NOMO-1 treated with DMSO at 0.1 percent for 48 hours (cell line): ENCODE measurements at regions not wholly inside any gene's neighbourhood (a gene's known extent, or its start where the extent isn't known, plus 50 kb on each side); places are given as distances from the start of the nearest gene placed in this dataset.

Source experiments
- DNase-seq: peaks from one replicate; lab custom pipeline; 2025; ENCODE audit not compliant: unreplicated experiment; lab: John Stamatoyannopoulos, UW

DNA sequence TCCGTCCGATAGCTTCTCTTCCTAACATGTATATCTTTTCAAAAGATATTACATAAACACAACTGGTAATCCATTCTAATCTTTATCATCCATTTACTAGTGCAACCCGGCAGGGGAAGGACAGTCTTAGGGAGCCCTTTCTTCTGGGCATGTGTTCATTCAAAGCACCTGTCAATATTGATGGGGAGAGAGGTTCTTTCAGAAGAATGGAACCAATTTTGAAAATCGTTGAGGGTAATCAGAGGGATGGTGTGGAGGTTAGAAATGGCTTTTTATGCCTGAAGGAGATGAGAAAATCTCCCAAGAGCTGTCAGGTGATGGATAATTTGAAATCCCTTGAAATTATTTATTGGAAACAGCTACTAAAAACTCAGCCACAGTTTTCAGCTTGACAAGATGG lies 561.9 kb upstream of the DCC start:
- DNase-seq: no peak

DNA sequence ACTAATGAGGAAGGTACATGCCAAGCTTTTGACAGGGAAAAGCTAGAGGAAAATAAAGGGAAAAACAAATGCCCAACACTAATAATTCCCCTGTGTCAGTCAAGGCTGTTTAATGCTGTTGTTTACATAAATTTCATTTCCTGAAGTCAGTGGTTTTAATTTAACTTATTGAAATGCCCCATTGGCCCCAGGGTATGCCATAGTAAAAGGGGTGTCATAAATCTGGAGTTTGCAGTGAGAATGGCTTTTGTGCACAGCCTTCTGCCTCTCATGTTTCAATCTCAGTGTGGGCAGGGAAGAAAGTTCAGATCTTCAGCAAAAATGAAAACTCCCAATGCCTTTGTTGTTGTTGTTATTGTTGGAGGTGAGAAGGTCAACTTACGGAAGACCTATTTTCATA lies 550.1 kb upstream of the DCC start:
- no peak for DNase-seq

DNA sequence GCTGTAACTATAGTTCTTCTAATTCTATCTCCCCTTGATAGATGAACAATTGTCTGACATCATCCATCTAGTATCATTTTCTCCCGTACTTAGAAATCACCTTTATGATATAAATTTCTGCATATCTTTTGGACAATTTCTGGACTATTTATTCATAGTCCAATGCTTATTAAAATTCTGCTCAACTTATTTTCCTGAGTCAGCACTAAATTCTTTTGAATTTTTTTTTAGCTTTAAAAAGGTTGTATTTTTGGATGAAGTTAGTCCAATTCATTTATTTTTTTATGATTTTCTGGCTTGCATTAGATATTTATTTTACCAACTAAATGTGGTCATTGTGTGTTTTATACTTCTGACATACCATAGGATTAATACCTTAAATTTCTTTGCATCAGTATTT lies 538.5 kb upstream of the DCC start:
- DNase-seq: no peak

- DNase-seq: no peak
These were observed 537.2 kb upstream of the DCC start for GRCh38 chr18:51802569-51803428.

GRCh38 chr18:51807336-51807735 lies 532.7 kb upstream of the DCC start:
- no peak for DNase-seq

DNA sequence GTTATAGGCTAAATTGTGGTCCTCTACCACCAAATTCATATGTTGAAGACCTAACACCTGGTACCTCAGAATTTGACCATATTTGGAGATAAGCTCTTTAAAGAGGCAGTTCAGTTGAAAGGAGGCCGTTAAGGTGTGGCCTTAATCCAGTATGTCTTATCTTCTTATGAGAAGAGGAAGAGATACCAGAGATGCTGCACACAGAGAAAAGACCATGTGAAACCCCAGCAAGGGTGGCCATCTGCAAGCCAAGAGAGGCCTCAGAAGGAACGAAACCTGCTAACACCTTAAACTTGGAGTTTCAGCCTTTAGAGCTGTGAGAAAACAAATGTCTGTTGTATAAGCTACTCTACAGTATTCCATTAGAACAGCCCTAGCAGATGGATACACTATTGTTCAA lies 528.1 kb upstream of the DCC start:
- no peak for DNase-seq

GRCh38 chr18:51813740-51814139 lies 526.3 kb upstream of the DCC start:
- DNase-seq: no peak

DNA sequence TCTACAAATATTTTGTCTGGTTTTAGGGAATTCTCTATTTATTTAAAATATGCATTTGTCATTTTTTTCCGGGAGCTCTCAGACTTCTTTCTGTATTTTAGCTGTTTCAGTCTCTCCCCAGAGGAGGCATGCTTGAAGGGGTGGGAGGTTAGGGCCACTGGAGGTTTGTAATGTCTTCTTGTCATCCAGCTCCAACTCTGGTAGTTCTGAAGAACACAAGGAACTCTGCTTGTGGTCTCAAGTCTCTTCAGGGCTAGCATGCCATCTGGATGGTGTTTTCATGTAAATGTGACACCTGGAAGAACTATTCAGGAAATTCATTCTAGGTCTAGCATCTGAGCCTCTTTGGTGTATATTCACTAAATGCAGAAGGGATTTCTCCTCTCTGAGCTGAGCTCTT lies 518.4 kb upstream of the DCC start:
- no peak for DNase-seq

- DNase-seq: no peak
These were observed 515.3 kb upstream of the DCC start for GRCh38 chr18:51824746-51825145.

GRCh38 chr18:51833850-51834249 lies 506.1 kb upstream of the DCC start:
- DNase-seq: no peak

DNA sequence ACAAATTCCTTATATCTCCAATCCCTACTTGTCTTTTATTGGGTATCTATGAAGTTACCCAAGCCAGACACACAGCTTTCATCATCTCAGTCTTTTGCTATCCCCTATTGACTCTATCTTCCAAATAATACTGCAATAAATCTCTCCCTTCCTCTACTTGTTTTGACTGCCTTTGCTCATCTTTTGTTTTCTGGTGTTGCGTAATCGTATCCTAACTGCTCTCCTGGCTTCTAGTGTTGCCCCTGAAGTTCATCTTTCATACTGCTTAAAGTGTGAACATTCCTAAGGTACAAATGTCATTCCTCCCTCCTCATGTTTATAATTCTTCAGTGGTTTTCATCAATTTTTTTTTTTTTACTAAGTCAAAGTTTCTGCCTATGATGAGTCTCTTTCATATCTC lies 491.3 kb upstream of the DCC start:
- DNase-seq: no peak

- DNase-seq: no peak
These were observed 487.3 kb upstream of the DCC start for GRCh38 chr18:51852681-51853080.

- no peak for DNase-seq
These were observed 482.0 kb upstream of the DCC start for GRCh38 chr18:51857989-51858388.

- no peak for DNase-seq
These were observed 479.0 kb upstream of the DCC start for GRCh38 chr18:51861046-51861445.

GRCh38 chr18:51862051-51862715 lies 477.8 kb upstream of the DCC start:
- DNase-seq: no peak

- no peak for DNase-seq
These were observed 475.6 kb upstream of the DCC start for GRCh38 chr18:51864219-51864965.

DNA sequence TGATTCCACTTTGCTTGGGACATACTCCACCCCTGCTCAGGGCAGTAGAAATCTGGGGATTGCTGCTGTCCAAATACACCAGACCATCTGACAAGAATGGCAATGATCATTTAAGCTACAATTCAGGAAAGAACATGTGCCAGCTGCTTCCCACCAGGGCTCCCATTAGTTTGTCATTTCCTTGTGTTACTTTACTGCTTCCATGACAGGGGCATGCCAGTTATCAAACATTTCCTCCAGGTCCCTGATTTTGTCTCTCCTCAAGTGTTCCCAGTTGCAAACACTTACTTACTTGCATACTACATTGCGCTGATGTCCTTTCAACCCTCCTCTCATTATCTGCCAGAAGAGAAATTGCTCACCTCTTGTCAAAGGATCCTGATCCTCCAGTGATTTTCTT lies 474.5 kb upstream of the DCC start:
- DNase-seq: no peak

- no peak for DNase-seq
These were observed 472.2 kb upstream of the DCC start for GRCh38 chr18:51867767-51868166.

DNA sequence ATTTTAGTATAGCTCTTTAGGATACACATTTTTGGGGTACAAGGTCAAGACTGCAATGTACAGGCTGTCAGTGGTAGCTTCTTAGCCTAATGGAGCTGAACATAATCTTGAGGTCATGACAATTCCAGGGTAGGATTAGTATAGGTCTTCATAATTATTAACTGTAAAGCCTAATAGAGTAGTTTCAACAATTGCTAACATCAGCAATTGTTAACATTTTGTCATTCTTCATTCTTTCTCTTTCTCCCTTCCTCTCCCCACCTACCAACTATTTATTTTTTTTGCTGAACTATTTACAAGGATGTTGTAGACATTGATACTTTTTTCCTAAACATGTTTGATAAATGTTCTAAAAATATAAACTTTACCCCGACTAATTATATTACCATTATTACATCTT lies 461.3 kb upstream of the DCC start:
- DNase-seq: no peak

DNA sequence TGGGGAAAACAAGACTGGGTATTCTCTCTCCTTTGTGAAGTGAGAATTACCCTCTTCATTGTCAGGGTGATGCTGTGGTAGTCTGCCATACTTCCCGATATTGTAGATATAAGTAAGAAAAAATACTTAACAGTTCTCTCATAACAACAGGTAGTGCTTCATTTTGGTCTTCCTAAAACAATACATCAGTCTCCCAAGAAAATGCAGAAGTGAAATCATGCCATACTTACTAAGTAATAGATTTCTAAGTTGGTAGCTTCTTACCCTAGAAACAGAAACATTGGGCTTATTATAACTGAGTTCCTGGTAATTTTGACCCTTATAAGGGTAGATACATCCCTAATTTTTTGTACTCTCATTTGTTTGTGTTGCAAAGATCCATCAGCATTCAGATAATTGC lies 460.7 kb upstream of the DCC start:
- DNase-seq: no peak

DNA sequence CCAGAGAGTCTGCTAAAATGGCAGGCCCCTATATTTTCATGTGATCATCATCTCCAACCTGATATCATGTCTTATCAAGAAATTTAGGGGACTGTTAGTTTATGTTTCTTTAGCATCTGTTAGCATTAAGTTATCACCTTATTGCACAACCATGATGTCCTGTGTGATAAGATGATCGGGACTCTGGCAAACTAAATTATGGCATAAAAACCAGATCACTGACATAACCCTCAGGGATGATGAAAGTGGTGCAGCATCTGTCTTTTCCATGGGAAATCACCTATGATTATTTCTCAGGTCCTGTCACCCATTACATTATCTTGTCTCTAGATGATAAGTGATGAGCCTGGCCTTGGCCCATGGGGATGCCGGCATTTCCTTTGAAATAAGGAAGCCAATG lies 458.6 kb upstream of the DCC start:
- no peak for DNase-seq

DNA sequence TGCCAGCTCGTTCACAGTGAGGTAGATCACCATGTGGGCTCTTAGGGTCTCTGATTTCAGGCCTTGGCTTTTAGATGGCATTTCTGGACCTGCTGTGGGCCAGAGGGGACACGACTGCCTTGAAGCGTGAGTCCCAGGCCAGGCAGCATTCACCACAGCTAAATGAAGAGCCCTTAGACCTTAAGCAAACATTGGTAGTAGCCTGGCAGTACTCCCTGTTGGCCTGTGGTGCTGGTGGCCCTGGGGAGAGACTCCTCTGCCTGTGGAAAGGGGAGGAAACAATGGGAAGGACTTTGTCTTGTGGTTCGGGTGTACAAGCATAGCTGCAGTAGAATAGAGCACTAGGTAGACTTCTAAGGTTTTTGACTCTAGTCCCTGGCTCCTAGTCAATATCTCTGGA lies 456.0 kb upstream of the DCC start:
- DNase-seq: no peak
